Sigmoid colon (tissue), 6 donors: ENCODE measurements at regions not wholly inside any gene's neighbourhood (a gene's known extent, or its start where the extent isn't known, plus 50 kb on each side); places are given as distances from the start of the nearest gene placed in this dataset.
"Not testable (repeated sequence)": the region's sequence is repeated elsewhere in the genome, so short reads cannot be mapped to it uniquely, and the experiment has no call there.

ENCODE experiments used
- DNase-seq: peaks from one replicate; pipeline ENCODE4 v3.0.0-alpha.2; 2019
- H3K27ac ChIP-seq, 4 donors: fragments of 200-600 bp; sonication (generic); one replicate each; pipeline ENCODE4 v1.5.1; 2016 to 2019; ENCODE audit warnings: mild to moderate bottlenecking in 1 of 4
- H3K27me3 ChIP-seq, 3 donors: fragments of 200-600 bp; sonication (generic); one replicate each; pipeline ENCODE4 v1.5.1; 2019; ENCODE audit warnings: mild to moderate bottlenecking in 1 of 3
- H3K36me3 ChIP-seq, 4 donors: fragments of 200-600 bp; sonication (generic); one replicate each; pipeline ENCODE4 v1.5.1; 2016 to 2019
- H3K4me1 ChIP-seq, 4 donors: fragments of 200-600 bp; sonication (generic); one replicate each; pipeline ENCODE4 v1.5.1; 2017 to 2019
- H3K4me3 ChIP-seq, 4 donors: fragments of 200-600 bp; sonication (generic); one replicate each; pipeline ENCODE4 v1.5.1; 2017 to 2019; ENCODE audit warnings: mild to moderate bottlenecking in 2 of 4, moderate library complexity in 1 of 4
- H3K9me3 ChIP-seq, 4 donors: fragments of 200-600 bp in 3 of 4; sonication (generic) in 3 of 4; one replicate each; pipeline versions ENCODE4 v1.5.1 to v1.6.1; 2013 to 2019
- EP300 ChIP-seq, 4 donors: sonication (generic); formaldehyde crosslinking; IDR thresholded peaks; one replicate each; pipeline ENCODE4 v1.6.1; 2017; ENCODE audit warnings: antibody characterized with exemption in 4 of 4
- POLR2A ChIP-seq, 2 donors: fragments of 450-650 bp; IDR thresholded peaks; one replicate each; pipeline ENCODE4 v1.6.1; 2016; ENCODE audit warnings: antibody characterized with exemption in 2 of 2, mild to moderate bottlenecking in 2 of 2, moderate library complexity in 2 of 2
- POLR2AphosphoS5 ChIP-seq, 4 donors: sonication (generic); formaldehyde crosslinking; IDR thresholded peaks; one replicate each; pipeline ENCODE4 v1.6.1; 2017; ENCODE audit warnings: antibody characterized with exemption in 4 of 4
- WGBS, 2 donors: extraction: QIAGEN DNeasy Blood & Tissue Kit; methylation state at CpG; one replicate each; pipeline ENCODE4 v1.1.7; 2013; 5-methylcytosine and 5-hydroxymethylcytosine counted together
- intact Hi-C: fragments of 100-400 bp; cut with DNase I; formaldehyde crosslinking; loops from one replicate; pipeline ENCODE4 v1.15.1; 2023
- TF ChIP-seq, protein P1 (sequence below), 4 experiments: fragments of 450-650 bp in 3 of 4; fragments of 200-600 bp in 1 of 4; IDR thresholded peaks; one replicate each; pipeline ENCODE4 v1.5.1; 2016 to 2019; ENCODE audit warnings: antibody characterized with exemption in 4 of 4, mild to moderate bottlenecking in 3 of 4, moderate library complexity in 2 of 4
- donor health status: healthy with polysubstance abuse.
- donor health status: healthy.

GRCh38 chr1:181893937-181894336 lies 167.6 kb downstream of the ZNF648 start:
- no peak for DNase-seq
- Histone ChIP-seq H3K4me1 (no peaks in the 10 kb centered on the region), H3K4me3 (no peak overlapping the region), H3K36me3 (no peaks in the 10 kb centered on the region), H3K9me3 (no peaks in the 10 kb centered on the region), H3K27ac (no peak overlapping the region), H3K27me3 (no peaks in the 10 kb centered on the region)
- WGBS, 2 donors = 28 to 53% methylated on average over 1 of the region's 1 CpG
- intact Hi-C loops = no loop called here
- TF ChIP-seq, protein P1, sequence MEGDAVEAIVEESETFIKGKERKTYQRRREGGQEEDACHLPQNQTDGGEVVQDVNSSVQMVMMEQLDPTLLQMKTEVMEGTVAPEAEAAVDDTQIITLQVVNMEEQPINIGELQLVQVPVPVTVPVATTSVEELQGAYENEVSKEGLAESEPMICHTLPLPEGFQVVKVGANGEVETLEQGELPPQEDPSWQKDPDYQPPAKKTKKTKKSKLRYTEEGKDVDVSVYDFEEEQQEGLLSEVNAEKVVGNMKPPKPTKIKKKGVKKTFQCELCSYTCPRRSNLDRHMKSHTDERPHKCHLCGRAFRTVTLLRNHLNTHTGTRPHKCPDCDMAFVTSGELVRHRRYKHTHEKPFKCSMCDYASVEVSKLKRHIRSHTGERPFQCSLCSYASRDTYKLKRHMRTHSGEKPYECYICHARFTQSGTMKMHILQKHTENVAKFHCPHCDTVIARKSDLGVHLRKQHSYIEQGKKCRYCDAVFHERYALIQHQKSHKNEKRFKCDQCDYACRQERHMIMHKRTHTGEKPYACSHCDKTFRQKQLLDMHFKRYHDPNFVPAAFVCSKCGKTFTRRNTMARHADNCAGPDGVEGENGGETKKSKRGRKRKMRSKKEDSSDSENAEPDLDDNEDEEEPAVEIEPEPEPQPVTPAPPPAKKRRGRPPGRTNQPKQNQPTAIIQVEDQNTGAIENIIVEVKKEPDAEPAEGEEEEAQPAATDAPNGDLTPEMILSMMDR (IDR thresholded peaks at IDR 0.05) = no peak
- TF ChIP-seq POLR2AphosphoS5 (IDR thresholded peaks at IDR 0.05) (no peak), POLR2A (IDR thresholded peaks at IDR 0.05) (no peak), EP300 (IDR thresholded peaks at IDR 0.05) (no peak)

DNA sequence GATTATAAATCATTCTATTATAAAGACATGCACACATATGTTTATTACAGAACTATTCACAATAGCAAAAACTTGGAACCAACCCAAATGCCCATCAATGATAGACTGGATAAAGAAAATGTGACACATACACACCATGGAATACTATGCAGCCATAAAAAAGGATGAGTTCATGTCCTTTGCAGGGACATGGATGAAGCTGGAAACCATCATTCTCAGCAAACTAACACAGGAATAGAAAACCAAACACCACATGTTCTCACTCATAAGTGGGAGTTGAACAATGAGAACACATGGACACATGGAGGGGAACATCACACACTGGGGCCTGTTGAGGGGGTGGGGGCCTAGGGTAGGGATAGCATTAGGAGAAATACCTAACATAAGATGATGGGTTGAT lies 168.4 kb downstream of the ZNF648 start:
- H3K9me3 ChIP-seq, H3K4me3 ChIP-seq, H3K4me1 ChIP-seq, DNase-seq, H3K27me3 ChIP-seq, H3K36me3 ChIP-seq, intact Hi-C loops, H3K27ac ChIP-seq: not testable (repeated sequence)

DNA sequence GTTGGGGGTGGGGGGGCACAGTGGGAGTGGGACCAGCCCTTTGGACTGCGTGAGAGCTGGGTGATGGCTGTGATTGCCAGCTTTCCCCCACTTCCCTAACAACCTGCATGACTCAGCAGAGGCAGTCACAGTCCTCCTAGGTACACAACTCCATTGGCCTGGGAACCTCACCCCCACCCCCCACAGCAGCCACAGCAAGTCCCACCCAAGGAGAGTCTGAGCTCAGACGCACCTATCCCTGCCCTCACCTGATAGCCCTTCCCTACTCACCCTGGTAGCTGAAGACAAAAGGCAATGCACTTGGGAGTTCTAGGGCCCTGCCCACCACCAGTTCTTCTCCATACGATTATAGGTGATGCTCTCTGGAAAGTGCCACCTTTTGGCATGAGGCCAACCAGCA lies 188.9 kb downstream of the ZNF648 start:
- Histone ChIP-seq H3K27me3 (no peaks in the 10 kb centered on the region), H3K4me1 (no peaks in the 10 kb centered on the region), H3K9me3 (peaks cover 0 to 4% (median 2%) of the 10 kb centered on the region in 4 donors), H3K4me3 (no peak overlapping the region), H3K36me3 (no peaks in the 10 kb centered on the region), H3K27ac (no peak overlapping the region)
- intact Hi-C loops = no loop called here
- WGBS, 2 donors = 82 to 84% methylated on average over 3 of the region's 3 CpGs
- no peak for DNase-seq
- TF ChIP-seq EP300 (IDR thresholded peaks at IDR 0.05) (no peak), POLR2AphosphoS5 (IDR thresholded peaks at IDR 0.05) (no peak), POLR2A (IDR thresholded peaks at IDR 0.05) (no peak)
- TF ChIP-seq, protein P1 (IDR thresholded peaks at IDR 0.05) = no peak

GRCh38 chr1:181863736-181864135 lies 197.8 kb downstream of the ZNF648 start:
- H3K27me3 ChIP-seq = no peaks in the 10 kb centered on the region
- H3K4me1 ChIP-seq = no peaks in the 10 kb centered on the region
- TF ChIP-seq POLR2A (IDR thresholded peaks at IDR 0.05) (no peak), EP300 (IDR thresholded peaks at IDR 0.05) (no peak), POLR2AphosphoS5 (IDR thresholded peaks at IDR 0.05) (no peak)
- TF ChIP-seq, protein P1 (IDR thresholded peaks at IDR 0.05) = no peak
- DNase-seq = no peak
- no peak overlapping the region for H3K4me3 ChIP-seq
- H3K27ac ChIP-seq = no peak overlapping the region
- H3K36me3 ChIP-seq = no peaks in the 10 kb centered on the region
- H3K9me3 ChIP-seq = peaks cover 0 to 3% (median 0%) of the 10 kb centered on the region in 4 donors
- intact Hi-C loops = no loop called here
- 77 to 84% methylated on average over 1 of the region's 1 CpG for WGBS, 2 donors

DNA sequence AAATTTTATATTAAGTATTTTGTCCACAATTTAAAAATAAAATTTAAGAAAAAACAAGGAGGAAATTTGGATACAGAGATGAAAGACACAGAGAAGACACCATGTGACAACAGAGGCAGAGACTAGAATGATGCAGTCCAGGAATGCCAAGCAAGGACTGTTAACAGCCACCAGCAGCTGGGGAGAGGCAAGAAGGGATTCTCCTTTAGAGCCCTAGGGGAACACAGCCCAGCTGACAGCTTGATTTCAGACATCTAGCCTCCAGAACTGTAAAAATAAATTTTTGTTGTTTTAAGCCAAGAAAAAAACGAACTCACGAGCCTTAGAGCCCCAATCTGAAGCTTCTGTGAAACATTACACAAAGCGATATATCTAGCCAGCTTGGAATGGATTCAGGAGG lies 198.5 kb downstream of the ZNF648 start:
- intact Hi-C loops = no loop called here
- Histone ChIP-seq H3K4me3 (no peak overlapping the region), H3K4me1 (no peaks in the 10 kb centered on the region), H3K27ac (no peak overlapping the region), H3K27me3 (no peaks in the 10 kb centered on the region), H3K9me3 (peaks cover 0 to 3% (median 0%) of the 10 kb centered on the region in 4 donors), H3K36me3 (no peaks in the 10 kb centered on the region)
- no peak for TF ChIP-seq POLR2AphosphoS5 (IDR thresholded peaks at IDR 0.05)
- WGBS, 2 donors = 59 to 82% methylated on average over 3 of the region's 3 CpGs
- no peak for DNase-seq

GRCh38 chr1:181858135-181858534 lies 203.4 kb downstream of the ZNF648 start:
- no peaks in the 10 kb centered on the region for H3K4me1 ChIP-seq
- H3K9me3 ChIP-seq = peaks cover 0 to 7% (median 0%) of the 10 kb centered on the region in 4 donors
- H3K4me3 ChIP-seq = no peak overlapping the region
- no peak overlapping the region for H3K27ac ChIP-seq
- H3K27me3 ChIP-seq = no peaks in the 10 kb centered on the region
- no peak for TF ChIP-seq POLR2A (IDR thresholded peaks at IDR 0.05)
- TF ChIP-seq, protein P1 (IDR thresholded peaks at IDR 0.05) = no peak
- TF ChIP-seq EP300 (IDR thresholded peaks at IDR 0.05) = no peak
- TF ChIP-seq POLR2AphosphoS5 (IDR thresholded peaks at IDR 0.05) = no peak
- H3K36me3 ChIP-seq = no peaks in the 10 kb centered on the region
- WGBS, 2 donors = 61 to 76% methylated on average over 4 of the region's 4 CpGs
- DNase-seq = no peak
- intact Hi-C loops = no loop called here
